Vagina (tissue), 2 donors: ENCODE measurements at regions not wholly inside any gene's neighbourhood (a gene's known extent, or its start where the extent isn't known, plus 50 kb on each side); places are given as distances from the start of the nearest gene placed in this dataset.

Experiments used
- POLR2A ChIP-seq, 2 donors: fragments of 450-650 bp; IDR thresholded peaks; one replicate each; pipeline ENCODE4 v1.6.1; 2017; ENCODE audit warnings: antibody characterized with exemption in 2 of 2, mild to moderate bottlenecking in 2 of 2, moderate library complexity in 2 of 2
- POLR2AphosphoS5 ChIP-seq, 2 donors: sonication (generic); formaldehyde crosslinking; IDR thresholded peaks; one replicate each; pipeline ENCODE4 v1.9.0; 2017; ENCODE audit warnings: antibody characterized with exemption in 2 of 2, mild to moderate bottlenecking in 2 of 2, low read depth in 1 of 2; ENCODE audit not compliant: insufficient read depth in 1 of 2
- TF ChIP-seq, protein P1 (sequence below), 3 experiments: fragments of 450-650 bp in 2 of 3; fragments of 200-600 bp in 1 of 3; sonication (generic) in 1 of 3; IDR thresholded peaks; one replicate each; pipeline ENCODE4 v1.5.1; 2017 to 2019; ENCODE audit warnings: antibody characterized with exemption in 3 of 3, mild to moderate bottlenecking in 2 of 3, moderate library complexity in 2 of 3

DNA sequence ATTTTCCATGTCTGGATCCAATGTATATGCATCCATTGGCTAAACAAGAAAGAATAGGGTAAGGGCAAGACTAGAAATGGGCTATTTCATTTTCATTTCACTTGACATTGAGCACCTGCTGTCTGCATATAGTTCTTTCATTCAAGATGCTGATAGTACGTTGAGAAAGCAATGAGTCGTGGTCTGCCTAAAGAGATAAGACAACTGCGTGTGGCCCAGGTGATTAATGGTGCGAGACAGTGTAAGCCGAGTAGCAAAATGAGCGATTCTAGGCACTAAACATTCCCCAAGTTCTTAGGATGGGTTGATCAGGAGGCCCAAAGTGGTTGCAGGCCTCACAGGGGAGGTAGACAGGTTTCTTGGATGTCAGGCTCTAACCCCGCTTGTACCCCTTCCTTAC lies 235.4 kb downstream of the PDCD6IP start:
- TF ChIP-seq, protein P1, sequence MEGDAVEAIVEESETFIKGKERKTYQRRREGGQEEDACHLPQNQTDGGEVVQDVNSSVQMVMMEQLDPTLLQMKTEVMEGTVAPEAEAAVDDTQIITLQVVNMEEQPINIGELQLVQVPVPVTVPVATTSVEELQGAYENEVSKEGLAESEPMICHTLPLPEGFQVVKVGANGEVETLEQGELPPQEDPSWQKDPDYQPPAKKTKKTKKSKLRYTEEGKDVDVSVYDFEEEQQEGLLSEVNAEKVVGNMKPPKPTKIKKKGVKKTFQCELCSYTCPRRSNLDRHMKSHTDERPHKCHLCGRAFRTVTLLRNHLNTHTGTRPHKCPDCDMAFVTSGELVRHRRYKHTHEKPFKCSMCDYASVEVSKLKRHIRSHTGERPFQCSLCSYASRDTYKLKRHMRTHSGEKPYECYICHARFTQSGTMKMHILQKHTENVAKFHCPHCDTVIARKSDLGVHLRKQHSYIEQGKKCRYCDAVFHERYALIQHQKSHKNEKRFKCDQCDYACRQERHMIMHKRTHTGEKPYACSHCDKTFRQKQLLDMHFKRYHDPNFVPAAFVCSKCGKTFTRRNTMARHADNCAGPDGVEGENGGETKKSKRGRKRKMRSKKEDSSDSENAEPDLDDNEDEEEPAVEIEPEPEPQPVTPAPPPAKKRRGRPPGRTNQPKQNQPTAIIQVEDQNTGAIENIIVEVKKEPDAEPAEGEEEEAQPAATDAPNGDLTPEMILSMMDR (IDR thresholded peaks at IDR 0.05), result no peak
- TF ChIP-seq POLR2AphosphoS5 (IDR thresholded peaks at IDR 0.05; ENCODE audit: insufficient read depth in 1 of 2, low read depth in 1 of 2), result no peak
- TF ChIP-seq POLR2A (IDR thresholded peaks at IDR 0.05), result no peak
